HG03280 (cell line): ENCODE measurements at regions not wholly inside any gene's neighbourhood (a gene's known extent, or its start where the extent isn't known, plus 50 kb on each side); places are given as distances from the start of the nearest gene placed in this dataset.

Experiments
- ATAC-seq: cut with Tn5 transposase; IDR thresholded peaks from one replicate; pipeline ENCODE4 v1.9.1; 2021; ENCODE audit warnings: mild to moderate bottlenecking, moderate library complexity; ENCODE audit not compliant: unreplicated experiment

DNA sequence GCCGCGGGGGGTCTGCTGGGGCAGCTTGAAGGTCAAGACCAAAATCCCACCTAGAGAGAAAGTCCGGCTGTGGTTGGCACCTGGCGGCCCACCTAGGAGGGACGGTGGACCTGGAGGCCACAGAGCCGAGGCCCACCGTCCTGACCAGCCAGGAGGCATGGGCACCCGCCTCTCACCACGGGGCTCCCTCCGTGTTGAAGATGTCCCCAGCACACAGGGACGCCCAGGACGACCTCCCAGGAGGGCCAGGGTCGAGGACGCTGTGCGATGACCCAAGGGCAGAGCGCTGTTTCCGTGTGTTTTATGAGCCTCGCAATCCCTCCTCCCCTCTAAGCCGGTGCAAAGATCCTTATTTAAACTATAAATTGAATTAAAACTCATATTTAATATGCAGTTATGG, 131.2 kb downstream of the C16orf95 start:
- no peak for ATAC-seq

DNA sequence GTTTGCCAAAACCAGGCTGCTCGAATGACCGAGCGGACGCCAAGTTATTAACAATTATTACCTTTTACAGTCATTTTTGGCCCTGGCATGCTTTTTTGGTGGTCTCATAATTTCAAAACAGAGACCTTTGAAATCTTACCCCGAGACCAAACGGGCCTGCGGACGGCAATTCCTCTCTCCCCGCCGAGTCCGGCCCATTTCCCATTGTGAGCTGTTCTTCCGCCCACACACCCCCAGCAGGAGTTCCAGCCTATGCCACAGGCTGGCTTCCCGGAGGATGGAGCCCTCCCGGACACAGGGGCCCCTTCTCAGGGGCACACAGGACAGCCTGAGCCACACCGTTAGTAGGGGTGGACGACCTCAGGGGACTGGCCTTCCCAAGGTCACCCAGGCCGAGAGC, 130.7 kb downstream of the C16orf95 start:
- ATAC-seq: no peak

DNA sequence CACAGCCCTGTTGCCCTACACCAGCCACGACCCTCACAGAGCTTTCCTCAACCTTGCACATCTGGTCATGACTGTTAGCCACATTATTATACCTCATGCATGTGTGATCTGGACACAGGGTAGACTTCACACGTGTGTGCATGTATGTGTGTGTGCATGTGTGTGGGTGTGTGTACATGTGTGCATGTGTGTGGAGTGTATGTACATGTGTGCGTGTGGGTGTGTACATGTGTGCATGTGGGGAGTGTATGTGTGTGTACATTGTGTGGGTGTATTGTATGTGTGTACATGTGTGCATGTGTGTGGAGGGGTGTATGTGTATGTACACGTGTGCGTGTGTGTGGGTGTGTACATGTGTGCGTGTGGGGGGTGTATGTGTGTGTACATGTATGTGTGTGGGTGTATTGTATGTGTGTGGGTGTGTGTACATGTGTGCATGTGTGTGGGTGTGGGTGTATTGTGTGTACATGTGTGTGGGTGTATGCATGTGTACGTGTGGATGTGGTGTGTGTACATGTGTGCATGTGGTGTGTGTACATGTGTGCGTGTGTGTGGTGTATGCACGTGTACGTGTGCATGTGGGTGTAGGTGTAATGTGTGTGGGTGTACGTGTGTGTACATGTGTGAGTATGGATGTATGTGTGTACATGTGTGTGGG, 130.2 kb downstream of the C16orf95 start:
- ATAC-seq: no peak

DNA sequence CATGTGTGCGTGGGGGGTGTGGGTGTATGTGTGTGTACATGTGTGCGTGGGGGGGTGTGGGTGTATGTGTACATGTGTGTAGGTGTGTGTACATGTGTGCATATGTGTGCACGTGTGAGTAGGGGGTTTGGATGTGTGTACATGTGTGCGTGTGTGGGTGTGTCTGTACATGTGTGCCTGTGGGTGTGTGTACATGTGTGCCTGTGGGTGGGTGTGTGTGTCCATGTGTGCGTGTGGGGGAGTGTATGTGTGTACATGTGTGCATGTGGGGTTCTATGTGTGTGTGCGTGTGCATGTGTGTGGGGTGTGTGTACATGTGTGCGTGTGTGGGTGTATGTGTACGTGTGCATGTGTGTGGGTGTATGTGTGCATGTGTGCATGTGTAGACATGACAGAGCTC, 129.1 kb downstream of the C16orf95 start:
- no peak for ATAC-seq

DNA sequence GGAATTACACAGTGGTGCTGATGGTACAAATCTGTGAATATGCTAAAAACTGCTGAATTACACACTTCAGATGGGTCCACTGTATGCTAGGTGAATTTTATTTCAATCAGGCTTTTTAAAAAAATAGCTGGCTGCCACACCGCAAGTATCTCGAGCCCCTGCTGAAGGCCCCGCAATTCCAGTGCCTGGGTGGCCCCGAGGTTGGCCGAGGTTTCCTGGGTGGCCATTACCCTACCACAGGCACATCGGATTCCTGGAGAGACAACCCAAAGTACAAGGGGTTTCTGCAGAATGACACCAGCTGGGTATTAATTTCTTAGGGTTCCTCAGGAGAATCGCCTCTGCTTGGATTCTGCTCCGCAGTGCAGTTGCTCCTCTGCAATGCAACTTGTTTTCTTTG, 127.8 kb downstream of the C16orf95 start:
- ATAC-seq: no peak

DNA sequence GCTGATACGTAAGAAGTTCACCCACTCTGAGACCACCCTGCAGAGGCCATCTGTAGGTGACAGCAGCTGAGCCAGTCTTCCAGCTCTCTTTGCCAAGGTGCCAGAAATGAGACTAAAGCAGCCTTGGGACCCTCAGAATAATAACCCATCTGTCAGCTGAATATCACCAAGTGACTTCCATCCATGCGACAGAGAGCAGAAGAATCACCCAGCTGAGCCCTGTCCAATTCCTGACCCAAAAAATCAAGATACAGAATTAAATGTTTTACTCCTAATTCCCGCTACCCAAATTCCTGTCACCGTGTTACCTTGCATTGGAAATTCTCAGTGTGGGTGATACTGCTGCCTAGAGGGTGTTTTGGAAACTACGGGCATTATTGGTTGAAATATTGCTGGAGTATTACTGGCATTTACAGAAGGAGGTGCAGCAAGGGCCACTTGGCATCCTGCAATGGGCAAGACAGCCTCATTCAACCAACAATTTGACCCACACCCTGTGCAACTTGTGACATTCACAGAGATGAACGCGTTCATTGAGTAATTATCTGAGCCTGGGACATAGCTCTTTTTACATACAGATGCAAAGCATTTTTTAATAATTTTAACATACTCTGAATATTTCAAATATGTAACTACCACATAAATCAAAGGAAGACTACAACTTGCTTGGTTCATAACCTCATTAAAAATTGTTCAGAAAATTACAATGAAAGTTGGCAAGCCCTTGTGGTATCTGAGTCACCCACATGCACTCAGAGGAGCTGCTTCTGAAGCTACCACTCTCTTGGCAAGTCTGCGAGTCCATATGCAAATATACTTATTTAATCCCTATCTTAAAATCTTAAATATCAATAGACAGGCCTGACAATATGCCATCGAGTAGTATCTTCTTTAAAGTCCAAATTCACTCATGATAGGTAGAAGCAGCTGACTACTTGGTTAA, 126.6 kb downstream of the C16orf95 start:
- no peak for ATAC-seq

DNA sequence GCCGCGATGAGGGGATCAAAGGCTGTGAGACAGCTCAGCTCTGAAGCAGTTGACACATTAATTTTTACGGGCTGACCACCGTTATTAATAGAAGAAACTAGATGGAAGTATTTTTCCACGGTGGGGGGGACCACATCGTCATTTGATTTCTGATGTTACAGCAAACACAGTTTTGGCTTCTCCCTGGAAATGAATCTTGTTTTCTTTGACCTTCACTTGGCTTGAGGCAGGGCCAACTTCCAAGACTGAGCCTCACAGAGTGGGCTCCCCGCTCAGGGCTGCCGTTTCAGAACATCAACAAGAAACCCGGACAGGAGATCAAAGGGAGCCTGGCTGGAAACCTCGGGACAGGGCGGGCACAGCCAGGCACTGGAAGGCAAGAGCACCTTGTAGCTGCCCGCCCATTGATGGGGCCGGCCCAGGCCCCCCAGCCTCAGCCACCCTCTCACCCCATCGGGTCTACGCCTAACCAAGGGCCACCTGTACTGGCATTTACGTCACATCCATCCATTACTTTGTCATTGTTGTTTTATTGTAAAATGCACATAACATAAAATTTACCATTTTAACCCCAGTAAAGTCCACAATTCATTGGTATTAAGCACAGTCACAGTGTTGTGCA, 124.6 kb downstream of the C16orf95 start:
- ATAC-seq: no peak

DNA sequence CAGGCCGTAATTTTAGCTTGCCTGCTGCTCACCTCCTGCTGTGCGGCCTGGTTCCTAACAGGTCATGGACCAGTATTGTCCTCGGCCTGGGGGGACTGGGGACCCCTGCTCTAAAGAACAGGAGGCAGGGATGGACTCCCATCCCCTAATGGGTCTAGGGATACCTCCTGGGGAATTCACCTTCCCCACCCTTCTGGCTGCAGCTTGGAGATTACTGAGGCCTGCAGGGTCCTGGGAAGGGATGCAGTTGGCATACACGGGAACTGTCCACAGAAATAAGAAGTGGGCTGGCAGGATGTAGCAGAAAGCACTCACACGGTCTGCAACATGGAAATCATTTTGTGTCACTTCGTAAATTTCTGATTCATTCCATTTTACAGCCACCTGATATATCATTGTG, 123.0 kb downstream of the C16orf95 start:
- no peak for ATAC-seq

DNA sequence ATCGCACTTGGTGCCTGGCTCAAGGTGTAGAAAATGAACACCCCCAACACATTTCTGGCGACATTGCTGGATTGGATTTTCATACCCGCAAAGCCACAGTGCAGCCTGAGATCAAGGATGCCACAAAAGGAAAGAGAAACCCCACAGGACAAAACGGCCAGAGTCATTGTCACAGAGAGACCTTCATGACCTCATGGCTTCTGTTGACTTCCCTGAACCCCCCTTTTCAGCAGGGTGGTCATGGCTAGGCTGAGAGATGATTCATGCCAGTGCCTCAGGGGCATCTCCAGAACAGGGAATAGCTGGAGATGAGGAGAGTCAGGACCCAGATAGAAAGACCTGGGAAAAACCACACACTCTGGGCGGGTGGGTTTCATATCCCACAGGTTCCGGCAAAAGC, 122.0 kb downstream of the C16orf95 start:
- no peak for ATAC-seq

DNA sequence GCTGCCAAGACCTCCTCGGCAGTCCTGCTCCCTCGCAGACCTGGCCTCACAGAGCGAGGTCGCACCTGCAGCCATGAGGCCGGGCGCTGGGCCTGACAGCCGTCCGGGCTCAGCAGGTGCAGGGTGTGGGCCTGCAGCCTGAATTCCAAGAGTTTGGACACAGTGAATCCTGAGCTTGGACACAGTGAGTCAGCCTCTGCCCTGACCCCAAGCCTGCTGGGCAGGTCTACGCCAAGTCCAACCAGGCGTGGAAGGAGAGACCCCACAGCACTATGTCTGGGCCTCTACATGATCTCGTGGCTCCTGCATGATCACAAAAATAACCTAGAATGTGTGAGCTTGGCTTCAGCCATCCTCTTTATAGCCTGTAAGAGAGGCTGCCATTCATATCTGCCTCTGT, 121.0 kb downstream of the C16orf95 start:
- no peak for ATAC-seq

DNA sequence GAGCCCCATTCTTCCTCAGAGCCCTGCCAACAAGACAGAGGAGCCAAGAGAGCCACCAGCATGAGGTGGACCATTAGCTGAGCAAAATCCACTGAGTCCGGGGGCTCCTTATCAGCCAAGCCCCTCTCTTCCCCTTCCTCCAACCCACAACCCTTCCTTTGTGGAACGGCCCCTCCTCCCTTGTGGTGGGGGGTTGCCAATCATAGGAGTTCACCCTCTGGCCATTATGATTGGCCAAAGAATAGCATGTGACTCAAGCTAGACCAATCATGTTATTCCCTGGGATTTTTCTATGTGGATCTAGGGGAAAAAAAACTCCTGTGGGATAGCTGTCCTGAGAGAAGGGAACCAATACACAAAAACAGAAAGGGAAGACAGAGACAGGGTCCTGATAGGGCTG, 120.5 kb downstream of the C16orf95 start:
- ATAC-seq: no peak

DNA sequence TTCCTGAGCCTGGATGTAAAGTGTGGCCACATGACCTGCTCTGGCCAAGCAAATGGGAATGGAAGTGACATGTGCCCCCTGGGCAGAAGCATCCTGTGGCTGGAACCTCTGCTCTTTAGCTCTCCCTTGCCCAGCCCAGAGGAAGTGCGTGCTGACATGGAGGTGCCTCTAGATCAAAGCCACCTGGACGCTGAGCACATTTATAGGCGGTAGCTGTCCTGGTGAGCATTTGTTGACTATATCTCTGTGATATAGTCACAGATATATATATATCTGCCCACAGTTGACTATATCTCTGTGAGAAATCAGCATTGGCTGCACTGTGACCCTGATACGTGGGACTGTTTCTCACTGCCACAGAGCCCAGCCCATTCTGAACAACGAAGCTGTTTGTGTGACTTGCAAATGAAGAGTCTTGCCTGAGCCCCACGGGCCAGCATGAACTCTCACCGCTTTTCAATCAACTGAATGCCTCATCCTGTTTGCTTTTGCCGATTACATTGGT, 118.8 kb downstream of the C16orf95 start:
- no peak for ATAC-seq

DNA sequence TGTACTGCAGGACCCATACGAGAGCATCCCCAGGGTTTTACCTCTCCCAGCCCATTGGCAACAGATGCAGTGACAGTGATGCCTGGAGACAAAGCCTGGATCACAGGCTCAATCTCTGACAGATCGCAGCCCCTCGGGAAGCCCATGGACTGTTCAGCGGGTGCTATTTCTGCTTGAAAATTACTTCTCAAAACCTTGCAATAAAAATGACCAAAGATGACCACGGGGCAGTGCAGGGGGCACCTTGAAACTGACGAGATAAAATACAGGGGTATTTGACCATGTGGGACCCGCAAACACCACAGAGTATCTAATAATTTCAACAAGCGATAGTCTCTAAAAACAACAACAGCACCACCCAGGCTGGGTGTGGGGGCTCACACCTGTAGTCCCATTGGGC, 118.3 kb downstream of the C16orf95 start:
- ATAC-seq: no peak

DNA sequence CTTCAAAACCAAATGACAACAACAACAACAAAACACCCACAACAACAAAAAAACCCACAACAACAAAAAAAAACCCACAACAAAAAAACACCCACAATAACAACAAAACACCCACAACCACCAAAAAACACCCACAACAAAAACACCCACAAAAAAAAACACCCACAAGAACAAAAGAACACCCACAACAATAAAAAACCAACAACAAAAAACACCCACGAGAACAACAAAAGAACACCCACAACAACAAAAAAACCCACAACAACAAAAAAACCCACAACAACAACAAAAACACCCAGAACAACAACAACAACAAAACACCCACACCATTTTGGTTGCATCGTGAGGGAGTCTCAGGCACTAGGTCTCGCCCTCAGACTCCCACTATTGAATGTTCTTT, 117.8 kb downstream of the C16orf95 start:
- no peak for ATAC-seq

DNA sequence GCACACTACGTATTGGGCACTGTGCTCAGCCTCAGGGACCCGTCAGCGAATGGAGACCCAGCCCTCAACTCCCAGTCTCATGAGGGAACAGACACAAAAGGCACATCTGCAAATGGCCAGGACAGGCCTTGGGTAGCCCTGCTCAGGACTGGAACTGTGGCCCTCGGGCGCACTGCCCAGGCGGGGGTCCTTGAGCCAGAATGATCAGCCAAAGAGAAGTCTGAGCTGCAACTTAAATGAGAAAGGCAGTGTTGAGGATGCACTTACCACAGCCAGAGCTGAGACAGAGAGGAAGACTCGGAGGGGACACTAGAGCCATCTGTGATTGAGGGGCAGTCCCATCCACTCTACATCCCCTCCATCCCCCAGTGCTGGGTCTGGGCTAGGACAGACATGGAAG, 117.3 kb downstream of the C16orf95 start:
- ATAC-seq: no peak

DNA sequence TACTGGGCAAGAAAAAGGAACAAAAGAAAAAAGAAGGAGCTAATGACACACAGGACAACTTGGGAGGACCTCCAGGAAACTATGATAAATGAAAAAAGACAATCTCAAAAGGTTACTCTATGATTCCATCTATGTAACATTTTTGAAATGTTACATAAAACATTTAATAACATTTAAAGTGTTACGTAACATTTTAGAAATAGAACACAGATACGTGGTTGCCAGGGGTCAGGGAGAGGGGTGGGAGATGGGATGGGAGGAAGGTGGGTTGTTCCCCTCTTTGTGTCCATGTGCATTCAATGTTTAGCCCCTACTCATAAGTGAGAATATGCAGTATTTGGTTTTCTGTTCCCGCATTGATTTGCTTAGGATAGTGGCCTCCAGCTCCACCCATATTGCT, 116.6 kb downstream of the C16orf95 start:
- ATAC-seq: no peak

DNA sequence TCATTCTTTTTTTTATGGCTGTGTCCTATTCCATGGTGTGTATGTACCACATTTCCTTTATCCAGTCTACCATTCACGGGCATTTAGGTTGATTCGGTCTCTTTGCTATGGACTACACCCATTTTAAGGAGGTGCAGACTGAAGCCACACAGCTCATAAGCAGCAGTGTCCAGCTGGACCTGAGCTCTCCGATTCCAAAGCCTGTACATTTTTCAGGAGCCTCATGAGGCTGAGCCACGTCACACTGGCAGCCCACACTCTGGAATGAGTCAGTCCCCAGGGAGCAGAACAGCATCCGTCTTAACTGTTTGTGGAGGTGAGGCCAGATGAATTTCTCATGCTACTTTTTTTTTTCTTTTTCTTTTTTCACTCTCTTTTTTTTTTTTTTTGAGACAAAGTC, 116.1 kb downstream of the C16orf95 start:
- no peak for ATAC-seq

DNA sequence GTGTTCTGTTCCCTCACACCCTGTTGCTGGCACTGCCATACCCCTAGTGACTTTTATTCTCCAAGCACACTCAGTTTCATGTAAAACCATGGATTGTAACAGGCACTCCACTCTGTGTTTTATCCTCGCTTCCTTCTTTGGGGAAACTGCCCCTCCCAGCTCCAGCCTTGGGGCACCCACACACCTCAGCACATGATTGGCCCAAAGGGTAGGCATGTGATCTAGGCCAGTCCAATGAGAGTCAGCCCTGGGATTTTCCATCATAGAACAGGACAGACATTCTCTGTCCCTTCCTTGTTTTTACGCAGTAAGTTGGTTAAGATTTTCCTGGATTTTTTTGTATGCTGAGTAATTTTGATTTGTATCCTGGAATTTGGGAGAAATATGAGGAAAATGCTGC, 115.4 kb downstream of the C16orf95 start:
- ATAC-seq: no peak

DNA sequence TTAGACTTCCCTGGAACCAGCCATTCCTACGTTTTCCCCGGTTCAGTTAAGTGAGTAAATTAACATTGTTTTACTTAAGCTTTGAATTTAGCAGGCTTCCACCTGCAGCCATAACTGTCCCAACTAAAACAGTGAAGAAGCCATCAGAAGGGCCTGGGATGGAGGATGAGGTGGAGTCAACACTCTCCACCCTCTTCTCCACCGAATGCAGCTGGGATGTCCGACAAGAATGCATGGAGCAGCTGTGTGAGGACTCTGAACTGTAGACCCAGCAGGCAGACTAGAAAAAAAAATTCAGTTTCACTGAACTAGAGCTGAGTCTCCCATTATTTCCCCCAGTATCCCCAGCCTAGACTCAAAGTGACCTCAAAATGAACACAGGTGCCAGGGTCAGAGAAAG, 114.8 kb downstream of the C16orf95 start:
- no peak for ATAC-seq

DNA sequence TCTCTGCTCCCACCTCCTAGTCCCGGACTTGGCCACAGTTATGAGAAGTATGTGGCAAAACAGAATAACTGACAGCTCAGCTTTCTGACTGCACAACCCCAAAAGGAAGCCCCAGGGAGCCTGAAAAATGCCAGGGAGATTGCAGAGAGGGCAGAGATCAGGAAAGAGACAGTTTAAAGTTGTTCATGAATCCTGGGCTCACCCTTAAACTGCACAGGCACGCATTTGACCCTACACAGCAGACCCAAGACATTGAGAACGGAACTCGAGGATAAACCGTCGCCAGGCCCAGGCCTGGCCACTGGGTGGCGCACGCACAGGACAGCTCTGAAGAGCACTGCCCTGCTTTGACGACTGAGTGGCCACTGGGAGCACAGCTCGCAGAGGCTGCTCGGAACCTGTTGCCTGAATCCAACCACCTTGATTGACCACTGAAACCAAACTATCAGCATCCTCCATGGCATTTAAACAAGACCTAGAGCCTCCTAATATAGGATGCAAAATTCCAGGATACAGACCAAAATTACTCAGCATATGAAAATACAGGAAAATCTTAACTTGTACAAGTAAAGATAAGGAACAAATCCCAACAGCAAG, 114.0 kb downstream of the C16orf95 start:
- ATAC-seq: no peak
